IMR-90 (cell line): ENCODE measurements at regions not wholly inside any gene's neighbourhood (a gene's known extent, or its start where the extent isn't known, plus 50 kb on each side); places are given as distances from the start of the nearest gene placed in this dataset.

Source experiments
- ATAC-seq: fragments of 200-7000 bp; cut with Tn5 transposase; 2 replicates; pipeline ENCODE4 v1.9.1; 2020; ENCODE audit warnings: low read depth, mild to moderate bottlenecking, moderate library complexity
- BruUV-seq: library from RNA; stranded (reverse); fragments of 400-500 nt; replicated peaks from 2 replicates; lab custom pipeline; 2021; lab: Mats Ljungman, UMichigan
- CTCF ChIA-PET: fragments of 300-600 bp; formaldehyde crosslinking; extraction: SDS; loops from one replicate; lab custom pipeline; 2021; ENCODE audit warnings: antibody characterized with exemption; lab: Yijun Ruan, JAX
- POLR2A ChIA-PET: fragments of 300-600 bp; sonication (Branson Sonifier 250); formaldehyde crosslinking; loops from one replicate; lab custom pipeline; 2022; ENCODE audit warnings: antibody characterized with exemption; ENCODE audit not compliant: unreplicated experiment; lab: Charles Lee
- DNase-seq: peaks from one replicate; pipeline ENCODE4 v3.0.0; 2013
- H2AFZ ChIP-seq: replicated peaks from 2 replicates; pipeline ENCODE3; 2013; ENCODE audit warnings: low read length, mild to moderate bottlenecking; ENCODE audit not compliant: poor library complexity
- H2AK5ac ChIP-seq: 2 replicates; pipeline ENCODE4 v1.6.1; 2013; ENCODE audit warnings: low read depth, low read length, inconsistent platforms
- H2AK9ac ChIP-seq: replicated peaks from 2 replicates; pipeline ENCODE3; 2013; ENCODE audit warnings: mild to moderate bottlenecking, low read depth, low read length, moderate library complexity; ENCODE audit not compliant: poor library complexity
- H2BK120ac ChIP-seq: 2 replicates; pipeline ENCODE4 v1.6.1; 2013; ENCODE audit warnings: low read depth, low read length, inconsistent platforms
- H2BK15ac ChIP-seq: 3 replicates; pipeline ENCODE4 v1.6.1; 2013; ENCODE audit warnings: low read depth, low read length, inconsistent platforms
- H2BK20ac ChIP-seq: 2 replicates; pipeline ENCODE4 v1.6.1; 2013; ENCODE audit warnings: low read depth, mild to moderate bottlenecking, inconsistent platforms, low read length, moderate library complexity
- H2BK5ac ChIP-seq: 2 replicates; pipeline ENCODE4 v1.6.1; 2013; ENCODE audit warnings: mild to moderate bottlenecking, low read depth, low read length, inconsistent platforms; ENCODE audit not compliant: poor library complexity, severe bottlenecking
- H3K14ac ChIP-seq: replicated peaks from 2 replicates; pipeline ENCODE4 v1.6.1; 2013; ENCODE audit warnings: low read depth, low read length, inconsistent platforms
- H3K18ac ChIP-seq: 2 replicates; pipeline ENCODE4 v1.6.1; 2013; ENCODE audit warnings: low read depth, low read length, control low read depth
- H3K23ac ChIP-seq: 2 replicates; pipeline ENCODE4 v1.6.1; 2013; ENCODE audit warnings: low read depth, low read length, inconsistent platforms
- H3K27ac ChIP-seq: 2 replicates; pipeline ENCODE4 v1.5.1; 2013; ENCODE audit warnings: mild to moderate bottlenecking, control low read depth, low read length; ENCODE audit not compliant: insufficient read depth
- H3K27me3 ChIP-seq: 2 replicates; pipeline ENCODE4 v1.6.1; 2013; ENCODE audit warnings: low read length; ENCODE audit not compliant: control insufficient read depth, insufficient read depth
- H3K36me3 ChIP-seq: 2 replicates; pipeline ENCODE4 v1.6.1; 2013; ENCODE audit warnings: low read length, mixed read lengths; ENCODE audit not compliant: control insufficient read depth, insufficient read depth
- H3K4ac ChIP-seq: 2 replicates; pipeline ENCODE4 v1.6.1; 2013; ENCODE audit warnings: low read depth, low read length, inconsistent platforms
- H3K4me1 ChIP-seq: 2 replicates; pipeline ENCODE4 v1.6.1; 2013; ENCODE audit warnings: low read length, mixed read lengths; ENCODE audit not compliant: control insufficient read depth, insufficient read depth
- H3K4me2 ChIP-seq: 2 replicates; pipeline ENCODE4 v1.6.1; 2013; ENCODE audit warnings: low read depth, mild to moderate bottlenecking, control low read depth, low read length, moderate library complexity
- H3K4me3 ChIP-seq: 2 replicates; pipeline ENCODE4 v1.5.1; 2013; ENCODE audit warnings: low read depth, mild to moderate bottlenecking, control low read depth, low read length, moderate library complexity; ENCODE audit not compliant: insufficient read depth
- H3K56ac ChIP-seq: 2 replicates; pipeline ENCODE4 v1.6.1; 2013; ENCODE audit warnings: low read length, inconsistent platforms; ENCODE audit not compliant: insufficient read depth; ENCODE audit errors: extremely low read depth
- H3K79me1 ChIP-seq, 2 experiments: 2 replicates each; pipeline ENCODE4 v1.6.1; 2013; ENCODE audit warnings: low read length in 2 of 2, inconsistent platforms in 1 of 2, low read depth in 1 of 2
- H3K9ac ChIP-seq: 2 replicates; pipeline ENCODE4 v1.6.1; 2013; ENCODE audit warnings: low read depth, low read length, control low read depth
- H3K9me1 ChIP-seq: 2 replicates; pipeline ENCODE4 v1.6.1; 2013; ENCODE audit warnings: low read length, inconsistent platforms; ENCODE audit not compliant: insufficient read depth
- H3K9me3 ChIP-seq: 2 replicates; pipeline ENCODE4 v1.6.1; 2013; ENCODE audit warnings: low read length; ENCODE audit not compliant: control insufficient read depth, insufficient read depth
- H4K20me1 ChIP-seq: 2 replicates; pipeline ENCODE4 v1.6.1; 2013; ENCODE audit warnings: low read length, inconsistent platforms; ENCODE audit not compliant: insufficient read depth
- H4K5ac ChIP-seq: 2 replicates; pipeline ENCODE4 v1.6.1; 2013; ENCODE audit warnings: mild to moderate bottlenecking, low read depth, low read length, control low read depth
- H4K8ac ChIP-seq, 2 experiments: 2 replicates each; pipeline ENCODE4 v1.6.1; 2013; ENCODE audit warnings: low read depth in 2 of 2, low read length in 2 of 2, control low read depth in 1 of 2, inconsistent platforms in 1 of 2
- H4K91ac ChIP-seq: 2 replicates; pipeline ENCODE4 v1.6.1; 2013; ENCODE audit warnings: low read depth, low read length, inconsistent platforms; ENCODE audit not compliant: insufficient read depth
- BHLHE40 ChIP-seq: fragments of 150-350 bp; IDR thresholded peaks from 2 replicates; pipeline ENCODE4 v1.6.1; 2016; ENCODE audit warnings: mild to moderate bottlenecking, low read depth, low read length
- CEBPB ChIP-seq: IDR thresholded peaks from 2 replicates; pipeline ENCODE4 v1.6.1; 2012; ENCODE audit warnings: low read depth, low read length, improper control_type of control experiment
- NFE2L2 ChIP-seq: fragments of 150-350 bp; IDR thresholded peaks from 2 replicates; pipeline ENCODE4 v1.6.1; 2016; ENCODE audit warnings: low read depth, mild to moderate bottlenecking, low read length
- POLR2A ChIP-seq: IDR thresholded peaks from 2 replicates; pipeline ENCODE4 v1.6.1; 2012; ENCODE audit warnings: mild to moderate bottlenecking, low read depth, low read length
- RCOR1 ChIP-seq: IDR thresholded peaks from 2 replicates; pipeline ENCODE4 v1.6.1; 2012; ENCODE audit warnings: mild to moderate bottlenecking, low read length, improper control_type of control experiment; ENCODE audit not compliant: insufficient replicate concordance
- SMC3 ChIP-seq: fragments of 150-350 bp; IDR thresholded peaks from 2 replicates; pipeline ENCODE4 v1.6.1; 2016; ENCODE audit warnings: low read depth, mild to moderate bottlenecking, antibody characterized with exemption, low read length, moderate library complexity
- WGBS, 2 experiments: methylation state at CpG; one replicate each; pipeline versions ENCODE4 v1.1.5 to v1.1.7; 2013; ENCODE audit warnings: missing lambda C conversion rate in 2 of 2; ENCODE audit not compliant: insufficient read length in 1 of 2; ENCODE audit errors: extremely low coverage in 2 of 2; 5-methylcytosine and 5-hydroxymethylcytosine counted together
- dilution Hi-C: fragments of 300-500 bp; cut with HindIII; formaldehyde crosslinking; loops from one replicate; pipeline ENCODE4 v1.14.3; 2018; ENCODE audit warnings: low sequenced_read_pairs; ENCODE audit not compliant: unreplicated experiment
- in situ Hi-C: fragments of 300-500 bp; cut with MboI; formaldehyde crosslinking; loops from 3 replicates; pipeline ENCODE4 v1.14.3; 2019; ENCODE audit warnings: low sequenced_read_pairs, inconsistent platforms, mixed read lengths
- intact Hi-C: fragments of 100-400 bp; cut with micrococcal nuclease; formaldehyde crosslinking; loops from 2 replicates; pipeline ENCODE4 v1.10.0; 2022
- TF ChIP-seq, protein P1 (sequence below): fragments of 150-350 bp; IDR thresholded peaks from 2 replicates; pipeline ENCODE4 v1.6.1; 2017; ENCODE audit warnings: mild to moderate bottlenecking, antibody characterized with exemption, low read length, low read depth
- TF ChIP-seq, protein P2 (sequence below): conservative IDR thresholded peaks from 2 replicates; pipeline ENCODE4 v1.5.1; 2012; ENCODE audit warnings: mild to moderate bottlenecking, low read depth, low read length, improper control_type of control experiment
- TF ChIP-seq, protein P3 (sequence below): fragments of 150-350 bp; IDR thresholded peaks from 2 replicates; pipeline ENCODE4 v1.6.1; 2016; ENCODE audit warnings: low read depth, mild to moderate bottlenecking, low read length, moderate library complexity, borderline replicate concordance

DNA sequence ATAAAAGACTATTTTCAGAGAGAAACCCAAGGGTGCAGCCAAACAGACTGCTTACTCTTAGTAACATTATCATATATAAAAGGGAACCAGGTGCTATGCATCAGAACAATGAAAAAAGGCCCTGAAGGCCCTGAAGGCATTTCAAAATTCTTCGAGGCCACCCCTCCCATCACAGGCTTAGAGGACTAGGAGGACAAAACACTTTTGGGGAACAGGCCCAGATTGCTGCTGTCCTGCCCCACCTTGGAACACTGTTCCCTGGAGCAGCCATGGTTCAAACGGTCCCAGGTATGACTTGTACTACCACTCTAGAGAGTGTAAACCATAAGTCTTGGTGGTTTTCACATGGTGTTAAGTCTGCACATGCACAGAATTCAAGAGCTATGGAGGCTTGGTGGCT lies 2183.1 kb upstream of the CELF4 start:
- ChIA-PET POLR2A (no interaction called here), CTCF (no interaction called here)
- H3K4me3 ChIP-seq: no peak overlapping the region
- H2BK120ac ChIP-seq: no peak overlapping the region
- no peak overlapping the region for H2BK5ac ChIP-seq
- H3K36me3 ChIP-seq: 0 out of 2 replicates have a peak, but pooled peaks cover 1% of the 10 kb centered on the region
- dilution Hi-C loops (no loop called here), in situ Hi-C loops (no loop called here), intact Hi-C loops (no loop called here)
- no peak overlapping the region for H4K5ac ChIP-seq
- no peak overlapping the region for H3K14ac ChIP-seq
- no peaks in the 10 kb centered on the region for H3K9me1 ChIP-seq
- no peak overlapping the region for H3K4me2 ChIP-seq
- H3K27ac ChIP-seq: no peak overlapping the region
- no peak overlapping the region for H4K91ac ChIP-seq
- H4K8ac ChIP-seq: no peak overlapping the region
- H3K9me3 ChIP-seq: no peaks in the 10 kb centered on the region
- no peaks in the 10 kb centered on the region for H4K20me1 ChIP-seq
- no peak overlapping the region for H2AK5ac ChIP-seq
- H3K27me3 ChIP-seq: no peaks in the 10 kb centered on the region
- no peak overlapping the region for H2BK20ac ChIP-seq
- no peak overlapping the region for H3K9ac ChIP-seq
- H3K4ac ChIP-seq: no peak overlapping the region
- H3K23ac ChIP-seq: no peak overlapping the region
- no TSS peak for BruUV-seq
- DNase-seq (no peak), ATAC-seq (no peak)
- H3K79me1 ChIP-seq: no peaks in the 10 kb centered on the region
- no peak overlapping the region for H2AK9ac ChIP-seq
- H2BK15ac ChIP-seq: no peak overlapping the region
- H3K18ac ChIP-seq: no peak overlapping the region
- H3K4me1 ChIP-seq: no peaks in the 10 kb centered on the region
- WGBS, 2 experiments: 88% methylated on average over 1 of the region's 2 CpGs; no CpG with 5 or more reads in 1 of the 2 experiments
- TF ChIP-seq BHLHE40: no peak
- TF ChIP-seq POLR2A: no peak
- TF ChIP-seq, protein P1, sequence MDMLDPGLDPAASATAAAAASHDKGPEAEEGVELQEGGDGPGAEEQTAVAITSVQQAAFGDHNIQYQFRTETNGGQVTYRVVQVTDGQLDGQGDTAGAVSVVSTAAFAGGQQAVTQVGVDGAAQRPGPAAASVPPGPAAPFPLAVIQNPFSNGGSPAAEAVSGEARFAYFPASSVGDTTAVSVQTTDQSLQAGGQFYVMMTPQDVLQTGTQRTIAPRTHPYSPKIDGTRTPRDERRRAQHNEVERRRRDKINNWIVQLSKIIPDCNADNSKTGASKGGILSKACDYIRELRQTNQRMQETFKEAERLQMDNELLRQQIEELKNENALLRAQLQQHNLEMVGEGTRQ: no peak
- no peak for TF ChIP-seq RCOR1
- TF ChIP-seq NFE2L2: no peak
- no peak for TF ChIP-seq CEBPB
- TF ChIP-seq, protein P2, sequence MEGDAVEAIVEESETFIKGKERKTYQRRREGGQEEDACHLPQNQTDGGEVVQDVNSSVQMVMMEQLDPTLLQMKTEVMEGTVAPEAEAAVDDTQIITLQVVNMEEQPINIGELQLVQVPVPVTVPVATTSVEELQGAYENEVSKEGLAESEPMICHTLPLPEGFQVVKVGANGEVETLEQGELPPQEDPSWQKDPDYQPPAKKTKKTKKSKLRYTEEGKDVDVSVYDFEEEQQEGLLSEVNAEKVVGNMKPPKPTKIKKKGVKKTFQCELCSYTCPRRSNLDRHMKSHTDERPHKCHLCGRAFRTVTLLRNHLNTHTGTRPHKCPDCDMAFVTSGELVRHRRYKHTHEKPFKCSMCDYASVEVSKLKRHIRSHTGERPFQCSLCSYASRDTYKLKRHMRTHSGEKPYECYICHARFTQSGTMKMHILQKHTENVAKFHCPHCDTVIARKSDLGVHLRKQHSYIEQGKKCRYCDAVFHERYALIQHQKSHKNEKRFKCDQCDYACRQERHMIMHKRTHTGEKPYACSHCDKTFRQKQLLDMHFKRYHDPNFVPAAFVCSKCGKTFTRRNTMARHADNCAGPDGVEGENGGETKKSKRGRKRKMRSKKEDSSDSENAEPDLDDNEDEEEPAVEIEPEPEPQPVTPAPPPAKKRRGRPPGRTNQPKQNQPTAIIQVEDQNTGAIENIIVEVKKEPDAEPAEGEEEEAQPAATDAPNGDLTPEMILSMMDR: no peak
- no peak for TF ChIP-seq SMC3
- TF ChIP-seq, protein P3, sequence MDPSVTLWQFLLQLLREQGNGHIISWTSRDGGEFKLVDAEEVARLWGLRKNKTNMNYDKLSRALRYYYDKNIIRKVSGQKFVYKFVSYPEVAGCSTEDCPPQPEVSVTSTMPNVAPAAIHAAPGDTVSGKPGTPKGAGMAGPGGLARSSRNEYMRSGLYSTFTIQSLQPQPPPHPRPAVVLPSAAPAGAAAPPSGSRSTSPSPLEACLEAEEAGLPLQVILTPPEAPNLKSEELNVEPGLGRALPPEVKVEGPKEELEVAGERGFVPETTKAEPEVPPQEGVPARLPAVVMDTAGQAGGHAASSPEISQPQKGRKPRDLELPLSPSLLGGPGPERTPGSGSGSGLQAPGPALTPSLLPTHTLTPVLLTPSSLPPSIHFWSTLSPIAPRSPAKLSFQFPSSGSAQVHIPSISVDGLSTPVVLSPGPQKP: no peak
- no peak overlapping the region for H3K56ac ChIP-seq
- no peak overlapping the region for H2AFZ ChIP-seq
